A673 (cell line): ENCODE measurements at regions not wholly inside any gene's neighbourhood (a gene's known extent, or its start where the extent isn't known, plus 50 kb on each side); places are given as distances from the start of the nearest gene placed in this dataset.

Source experiments
- BruUV-seq: library from RNA; stranded (reverse); fragments of 400-500 nt; replicated peaks from 2 replicates; lab custom pipeline; 2021; lab: Mats Ljungman, UMichigan
- CTCF ChIA-PET: fragments of 300-600 bp; sonication (Branson Sonifier 250); formaldehyde crosslinking; loops from one replicate; lab custom pipeline; 2022; ENCODE audit warnings: antibody characterized with exemption; lab: Charles Lee
- POLR2A ChIA-PET: fragments of 300-600 bp; sonication (Branson Sonifier 250); formaldehyde crosslinking; loops from one replicate; lab custom pipeline; 2022; ENCODE audit warnings: antibody characterized with exemption; ENCODE audit not compliant: low non-redundant PET; lab: Charles Lee
- DNase-seq: peaks from one replicate; pipeline ENCODE4 v3.0.0-alpha.2; 2015; ENCODE audit warnings: low spot score
- H3K27ac ChIP-seq: fragments of 200-600 bp; sonication (generic); 2 replicates; pipeline ENCODE4 v1.5.1; 2016; ENCODE audit warnings: mixed run types, low read depth, mild to moderate bottlenecking, mixed read lengths, antibody characterized with exemption, low read length; ENCODE audit not compliant: poor library complexity, severe bottlenecking
- H3K27me3 ChIP-seq: fragments of 200-600 bp; sonication (generic); replicated peaks from 2 replicates; pipeline ENCODE4 v1.6.1; 2017; ENCODE audit warnings: mixed run types, low read depth, mild to moderate bottlenecking, mixed read lengths, antibody characterized with exemption, low read length; ENCODE audit not compliant: insufficient read depth, poor library complexity
- H3K36me3 ChIP-seq: fragments of 200-600 bp; sonication (generic); 2 replicates; pipeline ENCODE4 v1.6.1; 2016; ENCODE audit warnings: mixed run types, mild to moderate bottlenecking, mixed read lengths, antibody characterized with exemption, low read length; ENCODE audit not compliant: insufficient read depth, poor library complexity, severe bottlenecking
- H3K4me1 ChIP-seq: fragments of 200-600 bp; sonication (generic); 2 replicates; pipeline ENCODE4 v1.6.1; 2017; ENCODE audit warnings: mixed run types, mild to moderate bottlenecking, mixed read lengths, antibody characterized with exemption, low read length; ENCODE audit not compliant: insufficient read depth, poor library complexity, severe bottlenecking
- H3K4me3 ChIP-seq: fragments of 200-600 bp; sonication (generic); 2 replicates; pipeline ENCODE4 v1.5.1; 2016; ENCODE audit warnings: low read depth, mixed run types, mild to moderate bottlenecking, mixed read lengths, low read length; ENCODE audit not compliant: poor library complexity, severe bottlenecking
- H3K9me3 ChIP-seq: fragments of 200-600 bp; sonication (generic); 2 replicates; pipeline ENCODE4 v1.6.1; 2016; ENCODE audit warnings: mixed run types, low read depth, mild to moderate bottlenecking, mixed read lengths, antibody characterized with exemption, low read length; ENCODE audit not compliant: poor library complexity, severe bottlenecking
- EZH2 ChIP-seq: fragments of 200-600 bp; sonication (generic); IDR thresholded peaks from 2 replicates; pipeline ENCODE4 v1.6.1; 2017; ENCODE audit warnings: borderline replicate concordance, low read depth, mild to moderate bottlenecking, mixed read lengths, antibody characterized with exemption, low read length; ENCODE audit not compliant: poor library complexity, severe bottlenecking
- intact Hi-C: fragments of 100-400 bp; cut with micrococcal nuclease; formaldehyde crosslinking; loops from one replicate; pipeline ENCODE4 v1.10.0; 2022; ENCODE audit not compliant: unreplicated experiment
- TF ChIP-seq, protein P1 (sequence below): fragments of 300-800, 200-600 bp; sonication (generic); conservative IDR thresholded peaks from 2 replicates; pipeline ENCODE4 v1.5.1; 2017; ENCODE audit warnings: low read depth, mild to moderate bottlenecking, antibody characterized with exemption, low read length, moderate library complexity, mixed read lengths

DNA sequence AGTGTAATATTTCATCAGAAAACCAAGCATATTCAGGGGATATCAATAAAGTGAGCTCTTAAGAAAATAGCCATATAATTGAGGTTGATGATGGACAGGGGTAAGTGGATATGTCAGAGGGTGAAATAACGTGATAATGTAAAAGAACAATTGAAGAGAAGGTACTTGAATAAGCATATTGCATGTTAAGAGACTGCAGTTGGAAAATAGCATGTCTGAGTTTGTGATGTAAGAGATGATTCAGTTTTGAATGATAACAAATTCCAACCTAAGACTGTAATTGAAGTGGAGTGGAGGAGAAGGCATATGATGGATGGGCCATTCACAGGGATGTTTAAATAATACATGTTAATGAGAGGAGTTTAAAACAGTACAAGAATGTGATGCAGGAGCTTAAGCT is 1633.5 kb downstream of the SLITRK1 start:
- Histone ChIP-seq H3K27ac (no peak overlapping the region), H3K27me3 (no peaks in the 10 kb centered on the region), H3K9me3 (no peaks in the 10 kb centered on the region), H3K36me3 (no peaks in the 10 kb centered on the region), H3K4me3 (no peak overlapping the region), H3K4me1 (no peaks in the 10 kb centered on the region)
- ChIA-PET POLR2A (no interaction called here), CTCF (no interaction called here)
- no TSS peak for BruUV-seq
- DNase-seq, result no peak
- intact Hi-C loops, result no loop called here
- TF ChIP-seq, protein P1, sequence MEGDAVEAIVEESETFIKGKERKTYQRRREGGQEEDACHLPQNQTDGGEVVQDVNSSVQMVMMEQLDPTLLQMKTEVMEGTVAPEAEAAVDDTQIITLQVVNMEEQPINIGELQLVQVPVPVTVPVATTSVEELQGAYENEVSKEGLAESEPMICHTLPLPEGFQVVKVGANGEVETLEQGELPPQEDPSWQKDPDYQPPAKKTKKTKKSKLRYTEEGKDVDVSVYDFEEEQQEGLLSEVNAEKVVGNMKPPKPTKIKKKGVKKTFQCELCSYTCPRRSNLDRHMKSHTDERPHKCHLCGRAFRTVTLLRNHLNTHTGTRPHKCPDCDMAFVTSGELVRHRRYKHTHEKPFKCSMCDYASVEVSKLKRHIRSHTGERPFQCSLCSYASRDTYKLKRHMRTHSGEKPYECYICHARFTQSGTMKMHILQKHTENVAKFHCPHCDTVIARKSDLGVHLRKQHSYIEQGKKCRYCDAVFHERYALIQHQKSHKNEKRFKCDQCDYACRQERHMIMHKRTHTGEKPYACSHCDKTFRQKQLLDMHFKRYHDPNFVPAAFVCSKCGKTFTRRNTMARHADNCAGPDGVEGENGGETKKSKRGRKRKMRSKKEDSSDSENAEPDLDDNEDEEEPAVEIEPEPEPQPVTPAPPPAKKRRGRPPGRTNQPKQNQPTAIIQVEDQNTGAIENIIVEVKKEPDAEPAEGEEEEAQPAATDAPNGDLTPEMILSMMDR, result no peak
- TF ChIP-seq EZH2, result no peak

DNA sequence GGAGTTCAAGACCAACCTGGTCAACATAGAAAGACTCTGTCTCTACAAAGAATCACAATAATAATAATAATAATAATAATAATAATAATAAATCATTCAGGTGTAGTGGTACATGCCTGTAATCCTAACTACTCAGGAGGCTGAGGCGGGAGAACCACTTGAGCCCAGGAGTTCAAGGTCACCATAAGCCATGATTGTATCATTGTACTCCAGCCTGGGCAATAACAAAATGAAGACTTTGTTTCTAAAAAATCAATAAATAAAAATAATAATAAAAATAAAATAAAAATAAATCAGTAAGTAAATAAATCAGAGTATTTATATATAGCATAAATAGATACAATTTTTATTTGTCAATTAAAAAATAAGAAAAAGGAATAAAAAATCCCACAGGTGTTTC is 1636.4 kb downstream of the SLITRK1 start:
- CTCF ChIA-PET, result no interaction called here
- POLR2A ChIA-PET, result no interaction called here
- no peaks in the 10 kb centered on the region for H3K27me3 ChIP-seq
- no peak for TF ChIP-seq EZH2
- TF ChIP-seq, protein P1, result no peak
- H3K27ac ChIP-seq, result no peak overlapping the region
- no TSS peak for BruUV-seq
- H3K4me1 ChIP-seq, result no peaks in the 10 kb centered on the region
- DNase-seq, result no peak
- H3K9me3 ChIP-seq, result no peaks in the 10 kb centered on the region
- H3K36me3 ChIP-seq, result no peaks in the 10 kb centered on the region
- H3K4me3 ChIP-seq, result no peak overlapping the region
- intact Hi-C loops, result no loop called here

DNA sequence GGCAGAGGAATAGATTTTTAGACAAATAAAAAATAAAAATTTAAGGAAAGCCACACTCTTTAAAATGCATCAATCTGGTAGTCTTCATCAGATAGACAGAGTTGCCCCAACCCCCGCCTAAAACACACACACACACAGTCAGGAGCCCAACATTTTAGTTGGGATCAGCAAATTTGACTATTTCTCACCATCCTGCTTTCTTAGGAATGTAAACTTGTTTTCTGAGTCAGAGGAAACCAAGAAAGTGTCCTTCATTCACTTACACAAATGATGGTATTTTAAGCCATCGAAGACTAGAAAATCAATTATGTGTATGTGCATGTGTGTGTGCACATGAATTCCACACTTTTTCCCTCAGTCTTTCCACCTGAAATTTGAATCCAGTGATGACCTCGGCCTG is 1657.5 kb downstream of the SLITRK1 start:
- Histone ChIP-seq H3K9me3 (no peaks in the 10 kb centered on the region), H3K4me3 (no peak overlapping the region), H3K27me3 (no peaks in the 10 kb centered on the region), H3K27ac (no peak overlapping the region), H3K36me3 (no peaks in the 10 kb centered on the region), H3K4me1 (peaks cover 5% of the 10 kb centered on the region)
- POLR2A ChIA-PET, result no interaction called here
- no peak for TF ChIP-seq EZH2
- TF ChIP-seq, protein P1, result no peak
- CTCF ChIA-PET, result no interaction called here
- intact Hi-C loops, result no loop called here
- no TSS peak for BruUV-seq
- no peak for DNase-seq
